SK-N-MC (cell line): ENCODE measurements at regions not wholly inside any gene's neighbourhood (a gene's known extent, or its start where the extent isn't known, plus 50 kb on each side); places are given as distances from the start of the nearest gene placed in this dataset.

Experiments
- EZH2 ChIP-seq: fragments of 200-600 bp; sonication (generic); IDR thresholded peaks from one replicate; pipeline ENCODE4 v1.6.1; 2017; ENCODE audit warnings: antibody characterized with exemption
- FOXP2 ChIP-seq: optimal IDR thresholded peaks from 2 replicates; pipeline ENCODE3; 2011; ENCODE audit warnings: mild to moderate bottlenecking, moderate library complexity; ENCODE audit not compliant: insufficient read depth; ENCODE audit errors: extremely low read length, control extremely low read depth
- POLR2AphosphoS5 ChIP-seq: IDR thresholded peaks from 2 replicates; pipeline ENCODE4 v1.6.1; 2012; ENCODE audit warnings: mild to moderate bottlenecking, low read depth, low read length, borderline replicate concordance

DNA sequence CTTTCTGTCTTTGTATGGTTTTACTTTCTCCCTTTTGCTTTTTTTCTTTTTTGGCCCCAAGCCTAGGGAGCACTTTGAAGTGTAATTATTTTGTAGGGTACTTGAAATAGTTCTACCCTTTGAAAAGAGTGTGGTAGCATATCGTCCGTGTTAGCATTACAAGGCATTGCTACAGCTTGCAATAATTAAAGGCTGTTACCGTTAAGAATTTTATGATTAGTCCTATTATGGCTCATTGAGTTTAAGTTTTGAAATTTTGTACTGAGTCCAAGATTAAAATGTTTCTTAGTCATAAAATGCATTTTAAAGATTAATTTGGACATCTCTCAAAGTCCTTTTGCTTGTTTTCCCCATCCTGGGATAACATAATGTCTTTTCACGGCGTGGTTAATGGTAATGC, 490.0 kb upstream of the LRRN3 start:
- TF ChIP-seq EZH2 (no peak), POLR2AphosphoS5 (no peak; the same call in 1 of the 2 replicates), FOXP2 (no peak)
